LHCN-M2 (cell line): ENCODE measurements at regions not wholly inside any gene's neighbourhood (a gene's known extent, or its start where the extent isn't known, plus 50 kb on each side); places are given as distances from the start of the nearest gene placed in this dataset.

Source experiments
- DNase-seq: peaks from one replicate; pipeline ENCODE4 v3.0.0-alpha.2; 2012; ENCODE audit warnings: low read depth

DNA sequence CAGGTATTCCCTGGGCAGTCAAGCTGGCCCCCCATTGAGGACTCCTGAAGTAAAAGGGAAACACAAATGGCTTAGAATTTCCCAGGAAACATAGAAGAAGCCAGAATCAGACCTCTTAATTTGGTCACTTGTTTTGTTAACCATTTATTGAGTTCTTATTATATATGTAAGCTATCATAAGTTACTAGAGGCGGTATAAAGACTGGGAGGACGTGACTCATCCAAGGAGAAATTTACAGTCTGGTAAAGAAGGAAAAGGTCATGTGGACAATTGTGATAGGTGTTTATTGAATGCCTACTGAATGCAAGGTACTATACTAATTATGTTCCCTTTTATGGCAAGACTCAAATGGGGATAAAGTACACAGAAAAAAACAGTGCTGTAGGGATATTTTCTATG is 146.7 kb downstream of the DYRK2 start:
- DNase-seq: no peak

DNA sequence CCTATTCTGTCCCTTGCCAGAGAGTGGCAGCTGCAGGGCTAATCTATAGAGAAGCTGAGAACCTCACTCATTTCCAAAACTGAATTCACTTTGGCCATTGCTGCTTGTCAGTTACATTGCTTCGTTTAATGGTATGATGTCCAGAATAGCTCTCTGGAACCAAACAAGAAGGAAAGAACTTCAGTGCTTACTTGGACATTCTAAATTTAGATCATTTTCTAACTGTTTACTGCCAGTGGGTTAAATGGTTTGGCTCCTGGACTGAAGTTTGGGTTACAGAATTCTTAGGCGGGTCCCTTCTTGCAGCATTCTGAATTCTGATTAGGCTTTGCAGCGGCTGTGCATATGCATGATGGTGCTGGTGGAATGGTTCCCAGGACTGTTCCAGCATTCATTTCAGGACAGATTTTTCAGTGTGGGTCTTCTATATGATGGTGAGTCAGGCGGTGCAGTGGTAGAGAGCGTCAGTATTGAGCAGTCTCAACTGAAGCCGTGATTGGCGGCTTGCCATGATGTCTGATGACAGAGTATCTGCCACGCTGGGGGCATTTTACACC is 148.7 kb downstream of the DYRK2 start:
- no peak for DNase-seq

- no peak for DNase-seq
Measured at GRCh38 chr12:67797753-67798152, 149.2 kb downstream of the DYRK2 start.

GRCh38 chr12:67798768-67799167 is 150.2 kb downstream of the DYRK2 start:
- no peak for DNase-seq

GRCh38 chr12:67802731-67803130 is 154.2 kb downstream of the DYRK2 start:
- no peak for DNase-seq

DNA sequence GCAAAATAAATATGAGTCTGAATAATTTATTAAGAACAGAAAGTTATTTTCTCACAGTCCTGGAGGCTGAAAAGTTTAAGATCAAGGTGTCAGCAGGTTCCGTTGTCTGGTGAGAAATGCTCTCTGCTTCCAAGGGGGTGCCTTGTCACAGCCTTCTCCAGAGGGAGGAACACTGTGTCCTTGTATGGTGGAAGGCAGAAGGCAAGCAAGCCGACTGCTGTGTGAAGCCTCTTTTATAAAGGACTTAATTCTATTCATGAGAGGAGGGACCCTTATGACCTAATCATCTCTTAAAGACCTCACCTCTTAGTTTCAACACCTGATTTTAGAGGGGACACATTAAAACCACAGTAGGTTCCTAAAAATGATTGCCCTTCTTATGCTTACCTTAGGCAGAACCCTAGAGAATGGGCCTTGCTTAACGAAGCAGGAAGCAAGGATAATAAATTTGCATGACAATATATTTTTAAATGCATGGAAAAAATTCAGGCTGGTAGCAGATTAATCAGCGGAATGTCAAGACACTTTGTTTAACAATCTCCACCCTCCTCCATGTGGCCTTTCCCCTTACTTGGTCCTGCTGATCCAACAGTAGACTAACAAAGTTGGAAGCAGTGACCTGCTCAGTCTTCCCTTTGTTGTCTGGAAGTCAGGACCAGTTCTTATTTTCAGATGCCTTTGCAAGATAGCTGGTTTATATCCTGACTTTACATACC is 154.9 kb downstream of the DYRK2 start:
- DNase-seq: no peak

- DNase-seq: peak; percentile 31
Measured at GRCh38 chr12:67804168-67804567, 155.6 kb downstream of the DYRK2 start.

GRCh38 chr12:67807814-67808213 is 159.3 kb downstream of the DYRK2 start:
- DNase-seq: peak; percentile 35

DNA sequence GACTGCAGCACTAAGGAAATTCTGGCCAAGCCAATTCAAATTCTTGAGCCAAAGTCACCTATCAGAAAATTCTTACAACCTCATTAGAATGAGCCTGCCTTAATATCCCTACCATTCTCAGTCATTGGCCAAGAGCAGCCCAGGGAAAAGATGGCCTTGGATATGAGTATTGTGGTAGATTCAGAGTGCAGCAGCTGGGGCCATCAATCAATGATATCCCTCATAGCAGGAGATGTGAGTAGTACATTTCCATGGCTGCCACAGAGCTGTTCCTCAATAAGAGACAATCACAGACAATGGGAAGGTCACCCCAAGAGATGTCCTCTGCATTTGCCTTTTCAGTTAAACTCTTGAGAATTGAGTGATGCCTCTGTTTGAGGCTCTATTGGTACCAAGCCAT is 161.6 kb downstream of the DYRK2 start:
- peak; percentile 84 for DNase-seq

GRCh38 chr12:67811437-67812361 is 163.2 kb downstream of the DYRK2 start:
- peak; percentile 85 for DNase-seq

- no peak for DNase-seq
Measured at GRCh38 chr12:67813456-67813904, 164.9 kb downstream of the DYRK2 start.

- peak; percentile 3 for DNase-seq
Measured at GRCh38 chr12:67816269-67816668, 167.7 kb downstream of the DYRK2 start.

DNA sequence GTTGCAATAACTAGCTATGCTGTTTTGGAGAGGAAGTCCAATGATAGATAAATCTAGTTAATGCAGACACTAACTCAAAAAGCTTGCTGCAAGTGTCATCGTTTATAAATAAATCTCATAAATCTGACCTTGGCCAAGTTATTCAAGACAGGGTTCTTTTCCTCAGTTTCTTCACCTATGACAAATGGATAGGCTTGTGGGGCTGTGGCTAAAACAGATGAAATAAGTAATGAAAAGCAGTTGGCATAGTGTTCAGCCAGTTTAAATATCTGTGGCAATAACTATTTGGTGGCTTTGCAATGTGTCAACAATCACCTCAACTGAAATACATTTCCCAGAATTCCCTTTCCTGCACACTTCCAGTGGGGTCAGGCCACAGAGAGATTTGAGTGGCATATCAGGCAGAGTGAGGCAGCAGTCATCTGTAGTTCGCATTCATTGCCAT is 169.9 kb downstream of the DYRK2 start:
- no peak for DNase-seq

DNA sequence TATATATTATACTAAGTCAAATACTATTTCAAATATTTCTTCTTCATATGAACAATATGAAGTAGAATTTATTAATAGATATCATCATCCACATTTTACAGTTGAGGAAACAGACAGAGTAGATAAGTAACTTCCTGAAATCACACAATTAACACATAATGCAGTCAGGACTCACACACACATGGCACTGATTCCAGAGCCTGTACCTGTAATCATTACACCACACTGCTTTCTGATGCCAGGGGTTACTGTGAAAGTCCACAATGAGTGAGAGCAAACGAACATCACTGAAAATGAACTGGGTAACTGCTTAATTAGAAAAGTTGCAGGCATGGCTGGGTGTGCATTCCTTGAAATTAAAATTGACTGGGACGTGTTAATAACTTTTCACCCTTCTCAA is 169.3 kb upstream of the IFNG-AS1 start:
- no peak for DNase-seq

DNA sequence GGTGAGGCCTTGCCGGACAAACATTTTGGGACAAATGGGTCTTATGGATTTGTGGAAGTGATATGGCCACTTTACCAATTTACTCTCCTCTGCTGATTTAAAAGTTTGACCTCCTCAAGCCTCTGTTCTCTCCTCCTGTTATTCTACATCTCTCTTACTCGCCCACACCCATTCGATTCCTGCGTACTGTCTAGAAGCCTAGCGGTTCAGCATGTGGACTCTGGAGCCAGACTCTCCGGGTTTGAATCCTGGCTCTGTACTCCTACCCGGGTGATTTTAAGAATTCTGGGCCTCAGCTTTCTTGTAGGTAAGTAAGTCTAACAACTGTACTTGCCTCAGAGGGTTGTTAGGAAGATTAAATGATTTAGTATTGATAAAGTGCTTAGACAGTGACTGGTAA is 168.6 kb upstream of the IFNG-AS1 start:
- no peak for DNase-seq

DNA sequence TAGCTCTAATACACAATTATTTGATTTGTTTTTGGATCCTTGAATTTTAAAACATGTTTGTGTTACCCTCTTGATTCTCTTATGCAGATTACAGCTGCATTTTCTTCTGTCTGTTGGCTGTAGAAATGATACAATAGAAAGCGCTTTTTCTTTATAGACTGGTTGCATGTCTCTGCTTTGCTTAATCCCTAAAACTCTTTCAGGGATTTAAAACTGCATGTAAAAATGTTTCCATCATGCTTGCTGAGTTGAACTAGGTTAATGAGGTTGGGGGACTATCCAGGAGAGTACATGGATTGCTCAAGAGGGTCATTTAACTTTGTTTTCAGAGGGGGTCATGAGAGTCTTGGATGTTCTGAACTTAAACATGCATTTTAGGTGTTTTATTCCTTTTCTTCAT is 166.4 kb upstream of the IFNG-AS1 start:
- no peak for DNase-seq

- DNase-seq: peak; percentile 3
Measured at GRCh38 chr12:67826148-67826547, 163.1 kb upstream of the IFNG-AS1 start.

DNA sequence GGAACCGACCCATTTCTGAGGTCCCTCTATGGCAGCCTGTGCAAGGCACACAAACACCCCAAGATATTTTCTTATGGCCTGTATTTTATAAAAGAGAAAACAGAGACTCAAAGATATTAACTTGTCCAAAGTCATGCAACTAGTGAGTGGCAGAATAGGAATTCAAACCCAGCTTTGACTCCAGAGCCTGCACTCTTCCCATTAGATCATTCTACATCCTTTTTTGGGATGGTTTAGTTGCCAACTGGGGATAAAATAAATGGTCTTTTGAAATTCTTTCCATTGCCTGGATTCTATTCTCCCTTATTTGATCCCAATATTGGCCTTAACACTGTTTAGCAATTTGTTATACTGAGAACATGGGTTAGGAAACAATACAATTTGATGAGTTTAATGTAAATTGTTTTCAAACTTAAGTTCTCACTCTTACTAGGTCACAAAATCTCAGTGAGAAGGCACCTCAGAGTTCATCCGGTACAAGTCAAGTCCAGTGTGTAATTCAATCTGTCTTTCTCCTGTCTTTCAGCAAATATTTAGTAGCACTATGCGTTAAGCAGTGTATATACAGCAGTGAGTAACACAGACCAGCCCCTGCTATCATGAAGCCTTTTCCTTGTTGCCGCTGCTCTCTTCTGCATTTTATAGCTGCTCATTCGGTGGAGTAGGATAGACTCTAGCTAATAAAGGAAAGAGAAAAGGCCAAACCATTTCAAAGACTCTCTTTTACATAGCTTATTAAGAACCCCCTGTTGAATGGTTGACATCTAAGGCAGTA is 162.1 kb upstream of the IFNG-AS1 start:
- peak; percentile 42 for DNase-seq

DNA sequence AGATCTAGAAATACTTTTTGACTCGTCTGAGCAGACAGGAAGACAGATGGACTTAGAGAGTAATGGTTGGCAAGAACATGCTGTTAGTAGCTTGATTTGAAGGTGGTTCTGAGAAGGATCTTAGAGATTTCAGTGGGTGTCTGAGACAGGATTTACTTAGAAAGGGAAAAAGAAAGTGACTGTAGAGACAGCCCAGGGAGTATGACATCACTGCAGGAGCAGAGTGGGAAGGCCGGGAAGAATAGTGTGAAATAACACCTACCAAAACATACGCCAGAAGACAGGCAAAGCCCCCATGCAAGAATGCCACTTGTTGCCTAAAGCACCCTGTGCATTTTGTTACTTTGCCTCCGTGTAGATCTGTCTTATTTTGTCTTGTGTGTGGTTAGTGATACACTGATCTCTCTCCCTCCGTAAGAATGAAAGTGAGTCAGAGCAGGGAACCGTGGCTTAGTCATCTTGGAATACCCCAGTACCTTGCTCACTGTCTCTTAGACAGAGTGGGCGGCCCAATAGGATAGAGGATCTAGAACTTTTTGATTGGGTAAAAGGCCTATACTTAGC is 161.3 kb upstream of the IFNG-AS1 start:
- DNase-seq: peak; percentile 95

DNA sequence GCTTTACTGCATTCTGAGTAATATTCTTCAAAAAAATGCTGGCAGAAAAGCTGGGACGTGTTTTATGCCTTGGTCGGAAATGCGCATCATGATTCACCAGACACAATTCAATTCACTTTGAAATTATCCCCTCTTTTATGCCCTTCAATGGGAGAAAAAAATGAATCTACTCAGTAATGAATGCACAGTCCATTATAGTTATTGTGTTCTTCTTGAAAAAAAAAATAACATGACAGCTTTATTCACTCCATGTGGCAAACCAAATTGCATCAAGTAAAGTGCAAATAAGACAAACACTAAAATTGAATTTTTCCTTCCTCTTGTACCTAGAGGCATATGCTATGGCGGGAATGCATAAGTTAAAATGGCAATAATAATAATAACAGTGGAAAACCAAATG is 159.4 kb upstream of the IFNG-AS1 start:
- no peak for DNase-seq

DNA sequence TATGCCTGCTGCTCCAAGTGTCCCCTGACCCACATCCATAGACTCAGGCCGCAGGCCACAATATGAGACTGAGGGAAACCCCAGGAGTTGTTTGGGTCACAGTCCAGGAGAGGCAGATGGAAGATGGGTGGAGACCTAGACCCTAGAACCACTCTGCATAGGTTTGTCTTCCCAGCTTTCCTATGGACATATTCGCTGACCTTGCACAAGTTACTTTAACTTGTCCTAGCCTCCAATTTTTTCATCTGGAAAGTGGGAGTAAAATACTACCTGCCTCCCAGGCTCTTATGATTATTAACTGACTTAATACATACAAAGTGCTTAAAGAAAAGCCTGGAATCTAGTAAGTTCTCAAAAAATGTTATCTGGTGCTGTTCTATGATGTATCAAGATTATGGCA is 157.1 kb upstream of the IFNG-AS1 start:
- DNase-seq: no peak
